ENCODE measurements at regions not wholly inside any gene's neighbourhood (a gene's known extent, or its start where the extent isn't known, plus 50 kb on each side); places are given as distances from the start of the nearest gene placed in this dataset.

GRCh38 chr14:61973981-61974380 is 211.8 kb downstream of the SNAPC1 start:
- Histone ChIP-seq H3K4me3 (no peak overlapping the region), H3K27ac (no peak overlapping the region), H3K9me3 (no peaks in the 10 kb centered on the region), H3K36me3 (no peaks in the 10 kb centered on the region), H3K4me1 (replicated peaks) (no peaks in the 10 kb centered on the region), H3K27me3 (replicated peaks; ENCODE audit: insufficient read depth) (no peaks in the 10 kb centered on the region)
- DNase-seq (ENCODE audit: low spot score), result no peak
- TF ChIP-seq POLR2A (IDR thresholded peaks at IDR 0.05), result no peak
- no peak for TF ChIP-seq POLR2AphosphoS5 (IDR thresholded peaks at IDR 0.05)
- no peak for TF ChIP-seq CTCF (IDR thresholded peaks at IDR 0.05)
- intact Hi-C loops (cut with DNase I), result no loop called here
- over 99% methylated on average over 5 of the region's 5 CpGs for WGBS

GRCh38 chr14:61977217-61977616 is 215.0 kb downstream of the SNAPC1 start:
- intact Hi-C loops (cut with DNase I), result no loop called here
- TF ChIP-seq POLR2AphosphoS5 (IDR thresholded peaks at IDR 0.05) (no peak), CTCF (IDR thresholded peaks at IDR 0.05) (no peak)
- H3K4me3 ChIP-seq, result no peak overlapping the region

GRCh38 chr14:61988240-61988639 is 226.0 kb downstream of the SNAPC1 start:
- Histone ChIP-seq H3K27ac (no peak overlapping the region), H3K27me3 (replicated peaks; ENCODE audit: insufficient read depth) (no peaks in the 10 kb centered on the region), H3K36me3 (no peaks in the 10 kb centered on the region), H3K4me1 (replicated peaks) (no peaks in the 10 kb centered on the region), H3K9me3 (no peaks in the 10 kb centered on the region), H3K4me3 (no peak overlapping the region)
- 68% methylated on average over 2 of the region's 2 CpGs for WGBS
- no peak for DNase-seq (ENCODE audit: low spot score)
- intact Hi-C loops (cut with DNase I), result no loop called here
- no peak for TF ChIP-seq POLR2A (IDR thresholded peaks at IDR 0.05)
- no peak for TF ChIP-seq POLR2AphosphoS5 (IDR thresholded peaks at IDR 0.05)
- TF ChIP-seq CTCF (IDR thresholded peaks at IDR 0.05), result no peak

More at GRCh38 chr14:61977217-61977616, 215.0 kb downstream of the SNAPC1 start:
- H3K36me3 ChIP-seq, result no peaks in the 10 kb centered on the region
- H3K27ac ChIP-seq, result no peak overlapping the region
- no peaks in the 10 kb centered on the region for H3K27me3 ChIP-seq (replicated peaks; ENCODE audit: insufficient read depth)
- no peaks in the 10 kb centered on the region for H3K9me3 ChIP-seq
- no peaks in the 10 kb centered on the region for H3K4me1 ChIP-seq (replicated peaks)
- no peak for DNase-seq (ENCODE audit: low spot score)

- H3K4me1 ChIP-seq (replicated peaks), result no peaks in the 10 kb centered on the region
- intact Hi-C loops (cut with DNase I), result no loop called here
- no peaks in the 10 kb centered on the region for H3K27me3 ChIP-seq (replicated peaks; ENCODE audit: insufficient read depth)
- H3K27ac ChIP-seq, result no peak overlapping the region
- no peaks in the 10 kb centered on the region for H3K9me3 ChIP-seq
- DNase-seq (ENCODE audit: low spot score), result no peak
- no peak overlapping the region for H3K4me3 ChIP-seq
- 60% methylated on average over 8 of the region's 8 CpGs for WGBS
- TF ChIP-seq POLR2AphosphoS5 (IDR thresholded peaks at IDR 0.05), result no peak
- TF ChIP-seq POLR2A (IDR thresholded peaks at IDR 0.05), result no peak
- no peaks in the 10 kb centered on the region for H3K36me3 ChIP-seq
These were observed 229.9 kb downstream of the SNAPC1 start for GRCh38 chr14:61992139-61992538.

GRCh38 chr14:61992926-61993325 is 230.7 kb downstream of the SNAPC1 start:
- no peak overlapping the region for H3K27ac ChIP-seq
- H3K4me3 ChIP-seq, result no peak overlapping the region
- DNase-seq (ENCODE audit: low spot score), result no peak
- intact Hi-C loops (cut with DNase I), result no loop called here
- TF ChIP-seq POLR2A (IDR thresholded peaks at IDR 0.05), result no peak
- no peak for TF ChIP-seq POLR2AphosphoS5 (IDR thresholded peaks at IDR 0.05)
- no peak for TF ChIP-seq CTCF (IDR thresholded peaks at IDR 0.05)
- H3K27me3 ChIP-seq (replicated peaks; ENCODE audit: insufficient read depth), result no peaks in the 10 kb centered on the region
- H3K36me3 ChIP-seq, result no peaks in the 10 kb centered on the region
- H3K4me1 ChIP-seq (replicated peaks), result no peaks in the 10 kb centered on the region
- WGBS, result 58% methylated on average over 2 of the region's 2 CpGs
- no peaks in the 10 kb centered on the region for H3K9me3 ChIP-seq
